ENCODE measurements at regions not wholly inside any gene's neighbourhood (a gene's known extent, or its start where the extent isn't known, plus 50 kb on each side); places are given as distances from the start of the nearest gene placed in this dataset.

DNA sequence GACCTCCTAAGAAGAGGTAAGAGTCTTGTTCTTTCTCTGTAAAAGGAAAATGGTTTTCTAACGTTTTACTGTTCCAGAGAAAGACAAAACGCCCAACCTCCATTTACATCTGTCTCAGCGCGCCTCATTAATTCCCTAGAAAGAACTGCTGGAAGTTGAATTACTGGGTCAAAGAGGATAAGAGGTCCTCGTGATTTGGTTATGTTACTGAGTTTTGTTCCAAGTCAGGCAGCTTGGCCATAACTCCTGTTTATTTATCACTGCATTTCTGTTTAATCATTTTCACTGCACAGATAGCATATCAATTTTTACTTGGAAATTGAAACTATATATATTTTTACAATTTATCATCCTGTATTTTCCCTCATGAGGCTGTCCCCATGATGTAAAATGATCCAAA is 112.9 kb upstream of the PEG3 start:
- H4K91ac ChIP-seq (replicated peaks; ENCODE audit: insufficient read length, low read length), result no peak overlapping the region
- H2BK5ac ChIP-seq (ENCODE audit: low read depth, low read length), result no peak overlapping the region
- H2AFZ ChIP-seq (ENCODE audit: low read length), result no peak overlapping the region
- no peaks in the 10 kb centered on the region for H3K79me2 ChIP-seq (ENCODE audit: control insufficient read depth in 1 of 2, insufficient read depth in 2 of 2, low read length in 2 of 2)
- H3K18ac ChIP-seq (ENCODE audit: extremely low read depth, low read length), result no peak overlapping the region
- H4K8ac ChIP-seq (ENCODE audit: extremely low read depth, insufficient read depth, low read length), result no peak overlapping the region
- H3K27me3 ChIP-seq (replicated peaks in 1 of 4; ENCODE audit: control insufficient read depth in 3 of 4, extremely low read depth in 1 of 4, insufficient read depth in 3 of 4, low read length in 3 of 4), result no peaks in the 10 kb centered on the region
- ChIA-PET POLR2A (ENCODE audit: partially characterized antibody) (no interaction called here), CTCF (ENCODE audit: partially characterized antibody) (no interaction called here)
- no peak overlapping the region for H3K9ac ChIP-seq (replicated peaks in 1 of 4; ENCODE audit: extremely low read depth in 1 of 4, low read depth in 3 of 4, low read length in 3 of 4)
- H3K36me3 ChIP-seq (ENCODE audit: control insufficient read depth in 2 of 4, insufficient read depth in 4 of 4, low read length in 3 of 4), result no peaks in the 10 kb centered on the region
- no peaks in the 10 kb centered on the region for H4K20me1 ChIP-seq (replicated peaks in 1 of 2; ENCODE audit: control insufficient read depth in 1 of 2, insufficient read depth in 2 of 2, low read length in 2 of 2)
- H2BK12ac ChIP-seq (ENCODE audit: low read depth, low read length), result no peak overlapping the region
- H3K4me3 ChIP-seq (ENCODE audit: extremely low read depth in 1 of 4, insufficient read depth in 2 of 4, low read depth in 3 of 4, low read length in 4 of 4), result no peak overlapping the region
- no peak overlapping the region for H3K4me2 ChIP-seq (ENCODE audit: insufficient read depth in 1 of 2, low read depth in 2 of 2, low read length in 2 of 2)
- H3K27ac ChIP-seq (ENCODE audit: low read depth, low read length), result no peak overlapping the region
- H2BK120ac ChIP-seq (replicated peaks; ENCODE audit: low read depth, low read length), result no peak overlapping the region
- H3K56ac ChIP-seq (replicated peaks; ENCODE audit: insufficient read length, low read depth, low read length), result no peak overlapping the region
- H3K14ac ChIP-seq (ENCODE audit: insufficient read length), result no peak overlapping the region
- H3K23me2 ChIP-seq (ENCODE audit: low read depth, low read length), result peaks cover 3% of the 10 kb centered on the region; the same call in 1 of the 2 replicates
- TF ChIP-seq POU5F1 (IDR thresholded peaks at IDR 0.05; ENCODE audit: low read depth, low read length) (no peak), EZH2 (IDR thresholded peaks at IDR 0.05; ENCODE audit: low read depth, low read length, severe bottlenecking) (no peak), EGR1 (IDR thresholded peaks at IDR 0.05; ENCODE audit: borderline replicate concordance, low read depth, low read length) (no peak), SIN3A (conservative IDR thresholded peaks at IDR 0.05 in 1 of 2, IDR thresholded peaks at IDR 0.05 in 1 of 2; ENCODE audit: low read depth in 1 of 2, low read length in 2 of 2) (no peak), POLR2A (IDR thresholded peaks at IDR 0.05; ENCODE audit: control extremely low read depth in 1 of 2, low read depth in 2 of 2, low read length in 2 of 2) (no peak), BACH1 (IDR thresholded peaks at IDR 0.05; ENCODE audit: low read length) (no peak), YY1 (IDR thresholded peaks at IDR 0.05; ENCODE audit: low read depth, low read length) (no peak)
- no peak overlapping the region for H3K23ac ChIP-seq (ENCODE audit: insufficient read length)
- H2BK20ac ChIP-seq (ENCODE audit: low read length), result no peak overlapping the region
- H2AK5ac ChIP-seq (ENCODE audit: low read depth, low read length), result no peak overlapping the region
- 69% methylated on average over 5 of the region's 5 CpGs; no CpG with 5 or more reads in 1 of the 2 experiments for WGBS, 2 experiments (ENCODE audit: extremely low coverage in 1 of 2, insufficient coverage in 1 of 2, insufficient read length in 1 of 2, insufficient replicate concordance in 2 of 2, low coverage in 1 of 2, low lambda C conversion rate in 2 of 2, missing lambda C conversion rate in 1 of 2)
- H3K4ac ChIP-seq (replicated peaks; ENCODE audit: insufficient read length, low read depth, low read length), result no peak overlapping the region
- FAIRE-seq, result no peak
- no peak for DNase-seq (ENCODE audit: low read depth in 1 of 2, low spot score in 2 of 2)
- peaks cover 72 to 86% of the 10 kb centered on the region in 2 experiments for H3K9me3 ChIP-seq (ENCODE audit: insufficient read depth in 2 of 2, low read depth in 1 of 2, low read length in 1 of 2)
- H4K5ac ChIP-seq (ENCODE audit: insufficient read length, low read depth, low read length), result no peak overlapping the region
- H3K4me1 ChIP-seq (replicated peaks in 1 of 4; ENCODE audit: control insufficient read depth in 3 of 4, insufficient read depth in 4 of 4, low read length in 3 of 4), result peaks cover 0 to 1% (median 0%) of the 10 kb centered on the region in 4 experiments; a peak in 1 of 7 replicates
- no peaks in the 10 kb centered on the region for H3K79me1 ChIP-seq (ENCODE audit: low read depth, low read length)
- H2BK15ac ChIP-seq (ENCODE audit: low read length), result no peak overlapping the region
